HG03378 (cell line): ENCODE measurements at regions not wholly inside any gene's neighbourhood (a gene's known extent, or its start where the extent isn't known, plus 50 kb on each side); places are given as distances from the start of the nearest gene placed in this dataset.
A peak's percentile ranks its signal among the peaks of the same experiment; 100 is the strongest.
"Not testable (repeated sequence)": the region's sequence is repeated elsewhere in the genome, so short reads cannot be mapped to it uniquely, and the experiment has no call there.

Experiments used
- ATAC-seq: cut with Tn5 transposase; IDR thresholded peaks from one replicate; pipeline ENCODE4 v1.9.1; 2021; ENCODE audit warnings: mild to moderate bottlenecking, moderate library complexity; ENCODE audit not compliant: unreplicated experiment

GRCh38 chr9:21688108-21689102 lies 114.0 kb upstream of the MTAP start:
- ATAC-seq = no peak

GRCh38 chr9:21689854-21690253 lies 112.6 kb upstream of the MTAP start:
- no peak for ATAC-seq

- no peak for ATAC-seq
Observed at GRCh38 chr9:21690561-21690960, 111.9 kb upstream of the MTAP start.

DNA sequence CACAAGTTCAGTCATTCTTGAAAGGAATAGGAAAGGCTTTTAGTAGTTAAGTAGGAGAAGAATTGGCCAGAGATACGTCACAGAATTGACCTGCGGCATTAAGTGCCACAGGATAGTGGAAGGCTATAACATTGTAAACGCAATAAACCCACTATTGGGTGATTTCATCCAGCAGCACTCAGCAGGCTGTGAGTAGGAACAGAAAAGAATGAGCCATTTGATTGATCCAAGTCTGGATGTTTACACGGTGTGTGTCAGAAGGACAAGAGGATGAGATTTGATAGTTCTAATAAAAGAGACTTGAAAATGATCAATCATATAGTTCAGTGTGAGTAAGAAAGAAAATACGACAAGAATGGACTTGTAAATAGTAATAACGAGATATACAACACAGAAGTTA lies 110.0 kb upstream of the MTAP start:
- no peak for ATAC-seq

DNA sequence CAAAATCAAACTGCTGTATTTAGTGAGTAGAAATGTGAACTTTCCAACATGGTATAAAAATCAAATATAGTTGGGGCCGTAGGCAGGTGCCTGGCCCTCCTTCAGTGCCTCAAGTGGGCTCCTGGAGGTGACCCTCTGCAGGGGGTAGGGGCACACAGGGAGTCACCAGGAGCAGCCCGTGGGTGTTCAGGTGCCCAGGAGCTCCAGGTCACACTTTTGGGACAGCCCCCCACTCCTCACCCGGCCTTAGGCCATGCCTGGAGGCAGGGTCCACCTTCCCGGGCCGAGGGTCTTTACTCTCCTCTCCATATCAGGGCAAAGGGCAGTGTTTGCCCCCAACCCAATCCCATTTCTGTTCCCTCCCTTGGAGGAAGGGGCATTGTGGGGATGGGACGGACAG lies 108.0 kb upstream of the MTAP start:
- ATAC-seq = no peak

DNA sequence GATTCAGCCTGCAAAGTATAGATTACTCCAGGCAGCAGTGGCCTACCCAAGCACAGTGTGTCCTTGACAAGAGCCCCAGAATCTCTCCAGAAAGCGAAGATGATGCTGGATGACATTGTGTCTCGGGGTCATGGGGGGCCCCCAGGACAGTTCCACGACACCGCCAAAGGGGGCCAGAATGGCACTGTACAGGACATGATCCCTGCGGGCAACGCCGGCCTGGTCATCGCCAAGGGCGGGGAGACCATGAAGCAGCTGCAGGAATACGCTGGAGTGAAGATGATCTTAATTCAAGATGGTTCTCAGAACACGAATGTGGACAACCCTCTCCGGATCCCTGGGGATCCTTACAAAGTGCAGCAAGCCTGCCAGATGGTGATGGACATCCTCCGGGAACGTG lies 107.0 kb upstream of the MTAP start:
- no peak for ATAC-seq

DNA sequence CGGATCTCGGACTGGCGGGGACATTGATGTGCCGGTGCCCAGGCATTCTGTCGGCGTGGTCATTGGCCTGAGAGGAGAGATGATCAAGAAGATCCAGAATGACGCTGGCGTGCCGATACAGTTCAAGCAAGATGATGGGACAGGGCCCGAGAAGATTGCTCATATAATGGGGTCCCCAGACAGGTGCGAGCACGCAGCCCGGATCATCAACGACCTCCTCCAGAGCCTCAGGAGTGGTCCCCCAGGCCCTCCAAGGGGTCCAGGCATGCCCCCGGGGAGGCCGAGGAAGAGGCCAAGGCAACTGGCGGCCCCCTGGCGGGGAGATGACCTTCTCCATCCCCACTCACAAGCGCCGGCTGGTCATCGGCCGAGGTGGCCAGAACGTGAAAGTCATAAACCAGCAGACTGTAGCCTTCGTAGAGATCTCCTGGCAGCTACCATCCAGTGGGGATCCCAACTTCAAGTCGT lies 106.5 kb upstream of the MTAP start:
- ATAC-seq = no peak

DNA sequence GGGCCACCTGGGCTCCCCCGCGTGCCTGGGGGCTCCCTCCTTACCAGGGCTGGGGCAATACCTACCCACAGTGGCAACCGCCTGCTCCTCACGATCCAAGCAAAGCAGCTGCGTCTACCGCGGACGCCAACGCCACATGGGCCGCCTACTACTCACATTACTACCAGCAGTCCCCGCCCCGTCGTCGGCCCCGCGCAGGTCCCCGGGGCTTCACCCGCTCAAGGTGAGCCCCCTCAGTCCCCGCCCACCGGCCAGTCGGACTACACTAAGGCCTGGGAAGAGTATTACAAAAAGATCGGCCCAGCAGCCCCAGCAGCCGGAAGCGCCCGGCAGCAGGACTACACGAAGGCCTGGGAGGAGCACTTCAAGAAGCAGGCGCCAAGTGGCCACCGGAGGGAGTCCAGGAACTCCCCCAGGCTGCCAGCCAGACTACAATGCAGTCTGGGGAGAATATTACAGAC lies 106.0 kb upstream of the MTAP start:
- no peak for ATAC-seq

DNA sequence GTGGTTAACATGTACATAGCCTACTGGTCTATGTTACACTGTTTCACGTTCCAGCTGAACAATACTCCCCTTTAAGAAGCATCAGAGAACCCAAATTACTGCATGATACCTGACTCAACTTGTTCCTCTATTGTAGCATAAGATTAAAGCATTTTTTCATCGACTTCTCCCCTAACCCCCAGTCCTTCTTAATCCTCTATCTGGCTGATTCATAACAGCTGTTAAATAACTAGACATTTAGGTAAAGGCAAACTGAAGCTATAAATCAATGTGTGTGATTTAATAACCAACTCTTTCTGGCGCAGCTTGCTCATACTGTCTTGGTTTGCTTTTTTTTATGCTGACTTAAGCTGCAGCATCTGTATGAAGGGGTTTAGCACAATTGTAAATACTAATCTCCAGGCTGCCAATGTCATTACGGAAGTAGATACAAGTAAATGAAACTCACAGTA lies 94.2 kb upstream of the MTAP start:
- no peak for ATAC-seq

DNA sequence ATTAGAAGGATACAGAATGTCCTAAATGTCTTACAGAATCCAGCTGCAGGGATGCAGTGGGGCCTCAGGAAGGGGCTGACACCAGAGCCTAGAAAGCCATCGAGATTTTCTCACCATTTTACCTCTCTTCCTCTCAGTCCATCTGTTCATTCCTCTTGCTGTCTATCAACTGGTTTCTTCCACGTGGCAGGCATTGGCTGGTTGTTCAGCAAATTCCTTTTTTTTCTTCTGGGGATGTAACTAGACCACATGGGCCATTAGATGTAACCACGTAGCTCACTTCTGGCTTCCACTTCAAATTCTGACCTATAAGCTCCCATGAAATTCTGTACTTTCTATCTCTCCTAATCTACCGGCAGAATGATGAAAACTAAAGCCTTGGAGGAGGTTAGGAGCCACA lies 93.6 kb upstream of the MTAP start:
- no peak for ATAC-seq

DNA sequence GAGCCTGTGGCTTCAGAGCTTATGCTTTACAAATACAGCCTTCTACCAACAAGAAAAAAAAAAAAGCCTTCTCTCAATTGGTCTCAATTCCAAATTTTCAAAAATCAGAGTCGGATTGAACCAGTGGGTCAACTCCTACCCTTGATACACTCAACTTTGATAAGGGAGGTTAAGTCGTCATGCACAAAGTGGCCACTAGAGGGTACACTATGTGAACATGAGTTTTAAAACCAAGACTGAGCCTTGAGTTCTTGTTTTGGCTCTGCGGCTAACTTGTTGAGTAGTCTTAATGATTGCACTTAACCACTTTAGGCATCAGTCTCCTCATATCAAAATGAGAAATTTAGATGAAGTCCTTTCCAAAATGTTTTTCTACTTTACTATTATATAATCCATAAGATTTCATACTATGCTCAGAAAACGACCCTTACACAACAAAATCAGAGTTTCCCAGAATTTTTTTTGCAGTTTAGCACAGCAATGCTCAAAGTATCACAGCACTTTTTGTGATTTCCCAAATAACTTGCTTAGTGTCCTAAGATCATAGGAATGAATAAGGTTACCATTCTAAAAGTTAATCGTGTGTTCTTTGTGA lies 92.9 kb upstream of the MTAP start:
- ATAC-seq = peak; percentile 70

DNA sequence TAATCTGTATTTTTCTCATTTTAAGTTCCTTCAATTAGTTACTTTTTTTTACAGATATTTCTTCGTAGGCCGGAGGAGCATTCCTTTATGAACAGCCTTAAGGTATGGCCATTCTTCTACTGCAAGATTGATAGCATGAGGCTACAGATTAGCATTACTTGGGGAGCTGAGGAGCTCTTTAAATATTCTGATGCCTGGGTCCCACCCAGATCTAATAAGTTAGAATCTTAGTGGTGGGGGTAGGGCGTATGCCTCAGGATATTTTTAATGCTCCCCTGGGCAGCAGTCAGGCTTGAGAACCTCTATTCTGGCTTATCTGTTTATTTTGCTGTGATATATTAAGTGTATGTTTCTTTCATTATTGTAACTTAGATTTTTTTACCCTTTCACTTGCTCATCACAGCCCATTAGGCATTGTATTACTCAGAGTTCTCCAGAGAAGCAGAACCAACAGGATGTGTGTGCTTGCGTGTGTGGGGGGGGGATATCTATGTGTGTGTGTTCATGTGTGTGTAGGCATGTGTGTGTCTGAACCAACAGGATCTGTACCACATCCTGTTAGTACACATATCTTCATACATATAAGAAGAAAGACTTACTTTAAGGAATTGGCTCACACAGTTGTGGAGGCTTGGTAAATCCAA lies 91.8 kb upstream of the MTAP start:
- ATAC-seq = no peak

DNA sequence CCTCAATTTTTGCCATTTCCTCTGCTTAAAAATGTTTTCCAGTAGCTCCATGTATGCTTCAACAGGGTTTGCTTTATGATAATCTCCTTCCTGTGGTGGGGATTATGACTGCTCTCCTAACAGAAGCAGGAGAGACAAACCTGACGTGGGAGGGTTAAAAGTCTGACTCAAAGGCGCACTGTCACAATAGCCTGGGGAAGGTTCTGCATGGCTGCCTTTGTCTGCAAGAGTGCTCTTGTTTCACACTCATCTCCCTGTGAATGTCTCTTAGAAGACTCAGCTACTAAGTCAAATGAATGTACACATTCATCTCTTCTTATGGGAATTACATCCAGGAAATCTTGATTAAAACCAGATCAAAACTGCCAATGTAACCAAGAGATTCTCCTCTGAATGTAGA lies 90.9 kb upstream of the MTAP start:
- ATAC-seq = peak; percentile 49

DNA sequence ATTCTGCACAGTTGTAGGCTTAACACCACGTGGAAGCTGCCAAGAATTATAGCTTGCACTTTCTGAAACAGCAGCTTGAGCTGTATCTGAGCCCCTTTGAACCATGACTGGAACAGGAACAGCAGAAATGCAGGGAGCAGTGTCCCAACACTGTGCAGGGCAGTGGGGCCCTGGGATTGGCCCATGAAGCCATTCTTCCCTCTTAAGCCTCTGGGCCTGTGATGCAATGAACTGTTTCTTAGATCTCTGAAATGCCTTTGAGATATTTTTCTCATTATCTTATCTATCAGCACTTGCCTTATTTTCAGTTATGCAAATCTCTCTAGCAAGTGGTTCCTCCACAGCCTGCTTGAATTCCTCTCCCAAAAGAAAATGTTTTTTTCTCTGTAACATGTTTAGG lies 87.0 kb upstream of the MTAP start:
- ATAC-seq = no peak

DNA sequence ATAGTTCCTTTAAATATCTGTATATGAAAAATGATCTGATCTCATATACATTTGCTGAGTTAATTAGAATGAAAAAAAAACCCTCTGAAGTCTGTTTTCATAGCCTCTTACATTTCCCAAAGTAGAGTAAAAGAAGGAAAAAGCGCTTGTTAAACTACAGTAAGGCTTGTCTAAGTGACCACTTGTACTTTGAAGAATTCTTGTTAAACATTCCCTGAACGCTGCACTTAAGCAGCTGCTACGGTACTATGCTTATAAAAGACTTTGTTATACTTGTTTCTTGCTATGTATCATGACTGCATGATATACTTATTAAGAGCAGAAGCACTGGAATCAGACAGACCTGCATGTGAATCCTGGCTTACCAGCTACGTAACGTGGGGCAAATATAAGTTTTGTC lies 81.7 kb upstream of the MTAP start:
- no peak for ATAC-seq

GRCh38 chr9:21727411-21727810 lies 75.0 kb upstream of the MTAP start:
- ATAC-seq = not testable (repeated sequence)

DNA sequence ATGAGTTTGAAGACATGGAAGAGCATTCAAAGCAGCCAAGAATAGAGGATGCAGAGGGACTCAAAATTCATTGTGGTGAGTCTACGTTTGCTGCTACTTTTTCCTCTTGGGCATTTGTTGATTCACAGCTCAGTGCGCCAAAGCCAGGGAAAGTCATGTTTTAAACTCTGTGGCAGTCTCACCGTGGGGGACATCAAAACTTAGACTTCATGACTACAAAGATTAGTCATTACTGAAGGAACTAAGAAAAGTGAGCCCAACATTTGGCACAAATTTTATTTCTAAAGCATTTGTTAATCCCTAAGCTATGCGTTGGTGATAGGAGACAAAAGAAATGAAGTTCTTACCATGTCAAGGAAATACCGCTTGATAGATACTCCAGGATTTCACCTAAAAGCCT lies 73.7 kb upstream of the MTAP start:
- no peak for ATAC-seq

DNA sequence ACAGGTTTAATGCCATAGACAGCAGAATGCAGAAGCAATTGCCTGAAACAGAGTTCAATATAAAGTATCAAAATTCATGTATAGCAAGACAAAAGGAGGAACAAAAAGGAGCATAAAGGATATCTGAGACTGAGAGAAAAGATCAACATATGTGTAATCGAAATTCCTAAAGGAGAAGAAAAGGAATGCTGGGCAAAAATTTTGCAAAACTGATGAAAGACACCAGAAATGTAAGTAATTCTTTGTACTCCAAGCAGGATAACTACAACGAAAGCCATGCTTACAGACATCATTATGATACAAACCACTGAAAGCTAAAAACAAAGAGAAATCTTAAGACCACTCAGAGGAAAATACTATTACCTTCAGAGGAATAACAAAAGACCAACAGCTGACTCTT lies 72.8 kb upstream of the MTAP start:
- ATAC-seq = no peak

- ATAC-seq = no peak
Observed at GRCh38 chr9:21730899-21731298, 71.5 kb upstream of the MTAP start.

DNA sequence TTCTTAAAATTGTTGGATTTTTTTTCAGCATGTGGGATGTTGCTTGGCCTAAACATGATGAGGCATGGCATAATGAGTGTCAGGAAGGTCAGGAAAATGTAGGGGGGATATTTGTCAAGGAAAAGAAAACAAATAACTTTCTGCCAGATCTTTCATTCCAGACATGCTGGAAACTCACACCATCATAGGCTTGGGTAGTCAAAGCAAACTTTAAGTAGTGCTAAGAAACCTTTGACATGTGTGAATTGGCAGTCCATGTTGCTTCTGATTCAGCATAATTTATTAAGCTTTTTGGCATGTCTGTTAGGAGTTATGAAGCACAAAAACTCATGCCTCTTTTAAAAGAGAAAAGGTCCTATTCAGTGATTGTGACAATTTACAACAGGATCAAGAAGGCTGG lies 61.3 kb upstream of the MTAP start:
- ATAC-seq = no peak

- no peak for ATAC-seq
Observed at GRCh38 chr9:21744320-21744719, 58.1 kb upstream of the MTAP start.

DNA sequence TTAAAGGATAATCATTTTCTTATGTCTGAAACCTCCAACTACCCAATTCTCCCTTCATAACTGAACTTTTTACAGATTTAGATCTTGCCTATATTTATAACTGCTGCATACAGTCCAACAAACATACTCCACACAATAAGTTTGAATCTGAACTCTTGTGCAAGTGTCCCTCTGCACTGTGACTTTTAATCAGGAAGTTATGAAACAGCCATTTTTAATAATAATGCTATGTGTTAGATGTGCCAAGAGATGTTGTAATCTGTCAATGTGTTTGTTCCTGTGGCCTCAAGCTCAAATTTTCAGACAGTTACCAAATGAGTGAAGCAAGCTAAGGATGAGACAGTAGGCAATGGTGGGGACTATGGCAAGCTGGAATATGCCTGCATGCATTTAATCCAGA lies 57.6 kb upstream of the MTAP start:
- ATAC-seq = no peak
